ENCODE measurements at regions not wholly inside any gene's neighbourhood (a gene's known extent, or its start where the extent isn't known, plus 50 kb on each side); places are given as distances from the start of the nearest gene placed in this dataset.

DNA sequence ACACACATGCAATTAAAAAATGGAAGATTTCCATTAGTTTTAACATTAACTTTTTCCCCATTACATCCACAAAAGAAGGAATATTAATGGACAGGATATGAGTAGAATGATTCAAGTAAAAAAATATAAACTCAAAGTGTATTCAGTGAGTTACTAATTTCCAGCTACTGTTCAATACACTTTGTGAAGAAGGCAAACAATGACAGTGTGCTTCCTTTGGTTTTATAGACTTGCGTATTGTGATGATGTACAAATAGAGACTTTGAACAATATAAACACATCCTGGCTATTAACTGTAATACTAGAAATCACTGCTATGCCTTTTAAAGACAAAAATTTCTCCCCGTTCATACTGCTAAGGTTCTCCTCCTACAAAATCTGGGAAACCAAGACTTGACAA, 171.4 kb downstream of the ASB9 start:
- TF ChIP-seq, protein P1, sequence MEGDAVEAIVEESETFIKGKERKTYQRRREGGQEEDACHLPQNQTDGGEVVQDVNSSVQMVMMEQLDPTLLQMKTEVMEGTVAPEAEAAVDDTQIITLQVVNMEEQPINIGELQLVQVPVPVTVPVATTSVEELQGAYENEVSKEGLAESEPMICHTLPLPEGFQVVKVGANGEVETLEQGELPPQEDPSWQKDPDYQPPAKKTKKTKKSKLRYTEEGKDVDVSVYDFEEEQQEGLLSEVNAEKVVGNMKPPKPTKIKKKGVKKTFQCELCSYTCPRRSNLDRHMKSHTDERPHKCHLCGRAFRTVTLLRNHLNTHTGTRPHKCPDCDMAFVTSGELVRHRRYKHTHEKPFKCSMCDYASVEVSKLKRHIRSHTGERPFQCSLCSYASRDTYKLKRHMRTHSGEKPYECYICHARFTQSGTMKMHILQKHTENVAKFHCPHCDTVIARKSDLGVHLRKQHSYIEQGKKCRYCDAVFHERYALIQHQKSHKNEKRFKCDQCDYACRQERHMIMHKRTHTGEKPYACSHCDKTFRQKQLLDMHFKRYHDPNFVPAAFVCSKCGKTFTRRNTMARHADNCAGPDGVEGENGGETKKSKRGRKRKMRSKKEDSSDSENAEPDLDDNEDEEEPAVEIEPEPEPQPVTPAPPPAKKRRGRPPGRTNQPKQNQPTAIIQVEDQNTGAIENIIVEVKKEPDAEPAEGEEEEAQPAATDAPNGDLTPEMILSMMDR (conservative IDR thresholded peaks at IDR 0.05; ENCODE audit: control insufficient read depth, insufficient read depth, low read depth, low read length): no peak
- H3K4me3 ChIP-seq (ENCODE audit: control insufficient read depth, low read depth, low read length): no peak overlapping the region
- no peak for DNase-seq (ENCODE audit: low read depth)

GRCh38 chrX:15087747-15088146, 182.1 kb downstream of the ASB9 start:
- TF ChIP-seq, protein P1 (conservative IDR thresholded peaks at IDR 0.05; ENCODE audit: control insufficient read depth, insufficient read depth, low read depth, low read length): no peak
- H3K4me3 ChIP-seq (ENCODE audit: control insufficient read depth, low read depth, low read length): no peak overlapping the region
- no peak for DNase-seq (ENCODE audit: low read depth)

DNA sequence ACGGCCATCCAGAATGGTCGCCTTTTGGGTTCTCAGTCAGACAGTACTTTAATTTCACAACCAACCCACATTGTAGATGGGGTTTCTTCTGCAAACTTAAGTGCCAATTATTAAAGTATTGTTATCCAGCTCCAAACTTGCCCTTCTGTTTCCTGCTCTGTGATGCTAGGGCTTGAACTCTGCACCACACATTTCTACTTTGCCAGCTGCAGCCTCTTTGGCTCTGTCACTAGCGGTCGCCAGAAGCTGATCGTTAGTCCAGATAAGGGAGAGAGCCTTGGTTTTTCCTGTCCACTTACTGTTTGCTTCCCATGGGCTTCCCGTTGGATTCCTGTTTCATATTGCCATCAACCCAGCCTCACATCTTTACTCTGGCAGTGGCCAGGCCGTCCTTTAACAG, 196.6 kb downstream of the ASB9 start:
- no peak for DNase-seq (ENCODE audit: low read depth)
- H3K4me3 ChIP-seq (ENCODE audit: control insufficient read depth, low read depth, low read length): no peak overlapping the region
- TF ChIP-seq, protein P1 (conservative IDR thresholded peaks at IDR 0.05; ENCODE audit: control insufficient read depth, insufficient read depth, low read depth, low read length): no peak

DNA sequence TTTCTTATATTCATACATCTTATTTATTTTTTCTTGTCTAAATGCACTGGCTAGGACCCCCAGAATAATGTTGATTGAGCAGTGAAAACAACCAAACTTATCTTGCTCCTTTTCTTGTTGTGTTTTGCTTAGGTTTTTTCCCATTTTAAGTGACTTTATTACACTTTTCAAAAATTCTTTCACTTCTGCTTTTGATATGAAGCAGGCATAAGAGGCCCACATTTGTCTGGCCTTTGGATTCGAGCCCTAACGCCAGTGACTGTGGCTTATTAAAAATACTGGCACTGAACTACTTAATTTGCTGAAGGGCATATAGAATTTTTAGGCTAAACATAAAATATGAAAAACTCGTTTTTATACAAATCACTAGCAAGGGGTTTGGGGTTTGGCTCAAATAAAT, 197.0 kb downstream of the ASB9 start:
- TF ChIP-seq, protein P1 (conservative IDR thresholded peaks at IDR 0.05; ENCODE audit: control insufficient read depth, insufficient read depth, low read depth, low read length): no peak
- H3K4me3 ChIP-seq (ENCODE audit: control insufficient read depth, low read depth, low read length): no peak overlapping the region
- no peak for DNase-seq (ENCODE audit: low read depth)

GRCh38 chrX:15072259-15072658, 197.6 kb downstream of the ASB9 start:
- DNase-seq (ENCODE audit: low read depth): no peak
- TF ChIP-seq, protein P1 (conservative IDR thresholded peaks at IDR 0.05; ENCODE audit: control insufficient read depth, insufficient read depth, low read depth, low read length): no peak
- no peak overlapping the region for H3K4me3 ChIP-seq (ENCODE audit: control insufficient read depth, low read depth, low read length)

DNA sequence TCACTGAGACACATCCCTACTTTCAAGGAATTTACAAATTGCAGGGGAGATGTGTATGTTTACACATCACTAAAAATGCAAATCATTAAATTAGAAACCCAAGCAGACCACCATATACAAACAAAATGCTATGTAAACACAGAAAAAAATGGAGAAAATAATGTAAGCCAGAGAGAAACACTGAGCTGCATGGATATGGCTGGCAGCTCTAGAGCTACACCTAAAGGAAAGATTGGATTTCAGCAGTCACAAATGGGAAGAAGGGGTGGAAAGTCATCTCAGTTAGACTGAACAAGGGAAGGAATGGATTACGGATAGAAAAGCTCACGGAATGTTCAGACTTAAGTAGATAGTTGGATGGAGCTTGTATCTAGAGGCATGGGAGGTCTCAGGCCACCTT, 186.3 kb downstream of the MOSPD2 start:
- TF ChIP-seq, protein P1 (conservative IDR thresholded peaks at IDR 0.05; ENCODE audit: control insufficient read depth, insufficient read depth, low read depth, low read length): no peak
- no peak for DNase-seq (ENCODE audit: low read depth)
- no peak overlapping the region for H3K4me3 ChIP-seq (ENCODE audit: control insufficient read depth, low read depth, low read length)

- TF ChIP-seq, protein P1 (conservative IDR thresholded peaks at IDR 0.05; ENCODE audit: control insufficient read depth, insufficient read depth, low read depth, low read length): no peak
- DNase-seq (ENCODE audit: low read depth): no peak
- no peak overlapping the region for H3K4me3 ChIP-seq (ENCODE audit: control insufficient read depth, low read depth, low read length)
These were observed 182.8 kb downstream of the MOSPD2 start for GRCh38 chrX:15056044-15056443.
